ENCODE measurements at regions not wholly inside any gene's neighbourhood (a gene's known extent, or its start where the extent isn't known, plus 50 kb on each side); places are given as distances from the start of the nearest gene placed in this dataset.

DNA sequence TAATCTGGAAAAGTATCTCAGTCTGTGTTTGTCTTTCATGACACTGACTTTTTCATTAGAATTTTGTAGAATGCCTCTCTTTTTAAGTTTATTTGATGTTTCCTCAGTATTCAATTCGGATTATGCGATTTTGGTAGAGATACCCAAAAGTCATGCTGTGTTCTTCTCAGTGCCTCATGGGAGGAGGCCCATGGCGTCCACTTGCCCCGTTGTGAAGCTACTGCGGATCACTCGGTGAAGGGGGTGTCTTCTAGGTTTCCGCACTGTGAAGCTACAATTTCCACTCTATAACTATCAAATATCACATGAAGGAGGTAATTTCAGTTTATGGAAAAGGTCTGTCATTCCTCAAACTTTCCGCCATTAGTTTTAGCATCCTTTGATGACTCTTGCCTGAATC is 794.0 kb downstream of the TBC1D22A start:
- DNase-seq, result no peak

DNA sequence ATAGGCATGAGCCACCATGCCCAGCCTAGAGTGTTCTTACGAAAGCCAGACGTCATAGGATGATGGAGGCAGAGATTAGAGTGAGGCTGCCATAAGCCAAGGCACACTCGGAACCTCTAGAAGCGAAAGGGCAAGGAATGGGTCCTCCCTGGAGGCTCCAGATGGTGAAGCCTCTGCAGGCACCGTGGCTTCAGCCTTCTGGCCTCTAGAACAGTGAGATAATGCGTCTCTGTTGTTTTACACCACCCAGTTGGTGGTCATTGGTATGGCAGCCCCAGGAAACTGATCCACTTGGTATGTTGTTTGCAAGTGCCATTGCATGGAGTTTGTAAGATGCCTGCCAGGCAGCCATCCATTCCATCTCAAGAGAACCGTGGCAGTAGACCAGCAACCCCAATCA is 791.0 kb downstream of the TBC1D22A start:
- no peak for DNase-seq

DNA sequence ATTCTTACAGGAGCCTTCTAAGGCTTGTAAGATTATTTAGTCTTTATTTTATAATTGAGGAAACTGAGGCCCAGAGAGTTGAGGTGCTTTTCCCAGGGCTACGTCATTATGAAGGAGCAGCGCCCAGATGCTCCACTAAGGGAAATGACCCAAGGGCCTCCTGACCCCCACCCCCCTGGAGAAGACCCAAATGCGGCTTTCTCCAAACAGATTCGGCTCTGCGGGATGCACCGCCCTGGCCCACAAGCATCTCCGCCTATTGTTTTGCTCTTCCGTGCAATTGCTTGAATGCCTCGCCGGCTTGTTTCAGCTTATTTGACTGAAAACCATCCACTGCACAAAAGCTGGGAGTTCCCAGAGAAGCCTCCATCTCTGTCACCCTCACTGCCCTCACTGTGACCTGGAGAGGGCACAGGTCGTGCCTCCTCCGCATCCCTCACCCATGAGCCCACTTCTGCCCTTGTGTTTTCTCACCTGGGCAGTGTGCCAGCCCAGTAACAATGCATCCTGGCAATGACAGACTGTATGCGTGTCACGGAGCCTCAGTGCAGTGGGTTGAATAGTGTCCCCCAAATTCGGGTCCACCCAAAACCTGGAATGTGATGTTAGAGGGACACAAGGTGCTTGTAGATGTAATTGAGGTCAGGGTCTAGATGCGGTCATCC is 790.2 kb downstream of the TBC1D22A start:
- DNase-seq, result no peak

DNA sequence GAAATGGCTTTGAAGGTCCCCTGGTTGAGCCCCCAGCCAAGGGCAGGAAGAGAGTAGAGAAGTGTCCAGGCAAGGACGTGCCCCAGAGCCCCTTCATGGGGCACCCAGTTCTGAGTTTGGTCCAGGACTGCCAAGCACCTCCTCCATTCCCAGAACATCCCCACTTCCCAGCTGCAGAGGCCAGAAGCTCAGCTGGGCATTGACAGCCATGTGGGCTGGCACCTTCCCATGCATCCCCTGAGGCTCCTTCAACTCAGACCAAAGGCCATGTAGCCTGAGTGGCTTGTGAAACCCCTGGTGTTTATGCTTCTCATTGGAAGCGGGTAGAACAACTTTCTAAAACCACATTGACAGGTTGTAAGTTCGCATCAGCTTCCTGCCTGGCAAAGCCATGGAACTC is 789.6 kb downstream of the TBC1D22A start:
- no peak for DNase-seq

DNA sequence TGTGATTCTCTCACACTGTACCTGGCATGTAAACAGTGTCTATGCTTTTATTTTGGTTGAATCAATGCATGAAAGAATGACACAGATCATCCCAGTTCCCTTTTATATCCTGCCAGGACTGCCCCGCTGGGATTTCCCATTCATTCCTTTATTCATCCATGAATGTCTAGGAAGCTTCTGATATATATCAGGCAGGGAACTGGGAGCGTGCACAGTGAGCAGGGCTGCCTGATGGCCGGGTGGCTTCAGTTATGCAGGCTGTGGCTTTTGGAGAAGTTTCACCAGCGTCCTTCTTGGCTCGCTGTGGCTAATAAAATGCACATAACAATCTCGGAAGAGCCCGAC is 789.0 kb downstream of the TBC1D22A start:
- DNase-seq, result no peak

DNA sequence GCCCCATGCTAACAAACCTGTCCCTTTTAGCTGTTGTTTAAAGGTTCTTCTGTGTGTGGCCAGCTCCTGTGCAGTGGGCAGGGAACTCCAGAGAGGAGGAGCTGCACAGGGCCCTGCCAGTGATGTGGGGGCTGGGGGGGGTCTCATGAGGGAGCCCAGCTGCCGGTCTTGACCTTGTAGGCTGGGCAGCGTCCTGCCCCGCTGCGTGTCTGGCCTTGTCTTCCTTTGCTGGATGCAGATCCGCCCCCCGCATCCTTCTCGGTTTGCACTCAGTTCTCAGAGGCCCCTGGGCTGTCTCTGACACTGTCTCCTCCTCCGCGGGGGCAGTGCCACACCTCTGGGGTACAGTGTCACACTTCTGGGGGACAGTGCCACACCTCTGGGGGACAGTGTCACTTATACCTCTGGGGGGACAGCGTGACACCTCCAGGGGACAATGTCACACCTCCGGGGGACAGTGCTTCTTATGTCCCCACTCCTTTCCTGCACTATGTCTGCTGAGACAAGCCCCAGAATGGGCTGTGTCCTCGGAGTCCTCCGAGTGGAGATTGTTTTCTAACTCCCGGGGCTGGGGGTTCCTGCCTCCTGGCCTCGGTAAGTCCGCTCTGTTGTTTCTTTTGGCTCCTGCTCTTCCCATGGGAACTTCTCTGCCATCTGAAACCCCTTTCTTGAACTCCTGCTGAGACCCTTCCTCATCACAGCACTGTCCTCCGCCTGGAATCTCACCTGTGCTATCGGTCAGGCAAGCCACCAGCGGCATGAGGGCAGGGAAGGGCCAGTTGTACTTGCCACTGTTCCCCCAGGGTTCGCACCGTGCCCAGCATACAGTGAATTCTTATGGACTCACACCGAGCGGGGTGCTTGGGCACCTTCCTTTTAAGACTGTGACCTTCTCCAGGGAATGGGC is 788.3 kb downstream of the TBC1D22A start:
- DNase-seq, result no peak

DNA sequence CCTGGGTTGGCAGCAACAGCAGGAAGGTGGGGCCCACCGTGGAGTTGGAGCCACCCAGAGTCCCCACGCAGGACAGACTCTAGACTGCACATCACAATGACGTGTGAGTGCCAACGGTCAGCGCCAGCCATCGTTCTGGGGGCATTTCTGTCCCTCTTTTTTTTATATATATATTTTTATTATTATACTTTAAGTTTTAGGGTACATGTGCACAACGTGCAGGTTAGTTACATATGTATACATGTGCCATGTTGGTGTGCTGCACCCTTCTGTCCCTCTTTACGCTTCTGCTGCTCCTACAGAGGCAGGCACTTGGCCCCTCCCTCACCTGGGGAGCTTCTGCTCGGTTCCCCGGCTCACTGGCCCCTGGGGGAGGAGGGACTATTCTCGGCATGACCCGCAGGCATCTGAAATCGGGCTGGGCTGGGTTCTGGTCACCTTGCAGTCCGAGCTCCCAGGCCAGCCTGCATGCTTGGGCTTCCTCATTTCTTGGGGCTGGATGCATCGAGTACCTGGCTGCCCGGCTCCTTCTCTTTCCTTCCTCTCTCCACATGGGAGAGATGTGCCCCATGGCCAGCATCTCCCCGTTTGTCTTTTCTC is 787.4 kb downstream of the TBC1D22A start:
- DNase-seq, result no peak

DNA sequence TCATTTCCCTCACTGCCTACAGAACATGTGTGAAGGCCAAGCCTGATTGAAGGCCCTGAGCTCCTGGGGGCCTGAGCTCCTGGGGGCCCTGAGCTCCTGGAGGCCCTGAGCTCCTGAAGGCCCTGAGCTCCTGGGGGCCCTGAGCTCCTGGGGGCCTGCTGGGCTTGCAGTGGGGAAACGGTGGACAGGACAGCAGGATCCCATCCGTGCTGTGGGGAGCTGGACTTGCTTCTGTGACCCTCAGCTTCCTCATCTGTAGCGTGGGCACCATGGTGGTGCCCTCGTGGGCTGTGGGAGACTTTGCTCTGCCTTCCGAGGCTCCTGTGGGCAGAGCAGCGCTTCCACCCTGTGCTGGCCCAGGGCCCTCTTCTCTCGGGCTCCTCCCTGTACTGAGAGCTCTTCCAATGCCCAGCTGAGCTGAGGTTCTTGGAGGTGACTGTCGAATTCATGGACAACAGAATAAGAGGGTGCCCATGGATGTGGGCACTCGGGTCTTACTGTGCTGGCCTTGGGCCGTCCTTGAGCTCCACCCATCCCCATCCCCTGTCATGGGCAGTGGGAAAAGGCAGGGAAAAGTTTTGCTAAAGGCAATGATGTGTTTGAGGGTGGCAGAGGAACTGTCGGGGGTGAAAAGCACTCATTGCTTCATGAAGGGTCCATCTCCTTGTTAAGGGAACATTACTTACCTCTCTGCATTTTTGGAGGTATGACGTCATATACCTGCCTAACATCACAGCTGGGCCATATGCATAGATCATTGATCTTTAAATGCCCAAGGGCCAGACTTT is 786.7 kb downstream of the TBC1D22A start:
- no peak for DNase-seq

DNA sequence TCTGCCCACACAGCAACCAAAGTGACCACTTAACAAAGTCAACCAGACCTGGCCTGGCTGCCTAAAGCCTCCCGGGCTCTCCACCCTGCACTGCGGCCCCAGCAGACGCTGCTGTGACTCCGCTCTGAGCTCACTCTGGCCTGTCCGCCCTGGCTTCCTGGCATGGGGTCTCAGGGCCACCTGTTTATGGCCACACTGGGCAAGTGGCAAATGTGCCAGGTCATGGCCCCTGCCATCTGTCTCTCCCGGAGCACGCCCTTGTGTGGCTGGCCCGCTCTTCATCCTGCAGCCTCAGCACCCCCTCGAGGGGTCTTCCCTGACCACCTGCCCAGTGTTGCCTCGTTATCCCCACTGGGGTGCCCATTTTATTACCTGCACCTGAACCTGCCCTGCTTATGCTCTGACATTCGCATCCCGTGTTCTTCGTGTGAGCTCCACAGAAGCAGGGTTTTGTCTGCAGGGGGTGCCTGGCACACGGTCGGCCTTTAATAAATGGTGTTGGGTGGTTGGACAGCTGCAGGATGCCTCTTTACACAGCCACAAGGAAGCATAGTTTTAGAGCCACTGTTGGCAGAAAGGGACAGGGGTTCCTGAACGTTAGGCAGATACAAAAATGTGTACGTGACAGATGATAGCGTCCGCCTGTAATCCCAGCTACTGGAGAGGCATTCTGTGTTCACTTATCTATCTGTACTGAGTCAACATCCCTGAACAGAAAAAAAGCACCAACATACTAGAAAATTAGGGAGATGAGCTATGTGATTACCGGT is 785.6 kb downstream of the TBC1D22A start:
- DNase-seq, result no peak

DNA sequence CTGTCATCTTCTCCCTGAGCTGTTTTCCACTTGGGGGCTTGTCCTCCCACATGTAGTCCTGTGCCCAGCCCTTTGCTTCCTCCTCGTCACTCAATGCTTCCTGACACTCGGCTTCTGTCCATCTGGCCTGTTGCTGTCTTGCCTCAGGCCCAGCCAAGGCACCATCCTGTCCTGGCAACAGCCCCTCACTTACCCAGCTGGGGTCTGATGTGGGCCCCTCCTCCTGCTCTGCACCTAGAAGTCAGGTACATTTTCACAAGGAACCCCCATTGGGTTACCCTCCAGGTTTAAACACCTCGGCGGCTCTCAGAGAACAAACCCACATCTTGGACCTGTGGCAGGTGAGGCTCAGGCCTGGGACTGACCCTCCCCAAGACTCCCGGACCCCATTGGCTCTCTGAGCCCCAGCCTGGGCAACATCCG is 784.8 kb downstream of the TBC1D22A start:
- DNase-seq, result no peak

DNA sequence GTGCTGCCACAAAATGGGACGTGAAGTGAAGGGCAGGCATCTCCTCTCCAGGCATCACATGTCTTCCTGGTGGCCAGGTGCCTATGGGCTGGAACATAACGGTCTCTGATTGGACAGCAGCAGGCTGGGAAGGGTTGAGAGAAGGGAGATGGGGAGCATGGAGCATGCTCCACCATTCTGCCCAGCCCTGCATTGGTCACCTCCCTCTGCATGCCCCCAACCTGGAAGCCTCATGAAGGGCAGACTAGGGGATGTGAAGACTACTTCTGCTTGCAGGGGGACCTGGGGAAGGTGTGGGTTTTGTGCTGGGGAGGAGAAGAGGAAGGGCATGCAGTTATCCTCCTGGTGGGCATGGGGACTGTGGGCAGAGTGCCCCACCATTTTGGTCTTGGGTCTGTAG is 782.2 kb downstream of the TBC1D22A start:
- DNase-seq, result no peak

DNA sequence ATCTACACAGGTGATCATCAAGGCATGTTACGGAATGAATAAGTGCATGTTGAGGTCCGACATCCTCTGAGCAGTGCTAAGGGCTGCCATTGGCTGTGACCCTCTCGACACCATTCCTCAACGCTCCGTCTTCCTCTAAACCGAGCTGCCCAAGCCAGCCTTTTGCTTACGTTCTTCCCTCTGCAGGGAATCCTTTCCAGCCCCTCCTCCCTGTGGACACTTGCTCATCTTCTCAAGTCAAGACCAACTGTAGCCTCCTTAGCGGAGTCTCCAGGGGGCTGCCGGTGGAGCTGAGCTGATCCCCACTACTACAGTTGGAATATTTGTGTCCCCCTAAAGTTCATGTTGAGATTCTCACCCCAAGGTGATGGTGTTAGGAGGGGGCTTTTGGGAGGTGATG is 781.0 kb downstream of the TBC1D22A start:
- DNase-seq, result no peak

DNA sequence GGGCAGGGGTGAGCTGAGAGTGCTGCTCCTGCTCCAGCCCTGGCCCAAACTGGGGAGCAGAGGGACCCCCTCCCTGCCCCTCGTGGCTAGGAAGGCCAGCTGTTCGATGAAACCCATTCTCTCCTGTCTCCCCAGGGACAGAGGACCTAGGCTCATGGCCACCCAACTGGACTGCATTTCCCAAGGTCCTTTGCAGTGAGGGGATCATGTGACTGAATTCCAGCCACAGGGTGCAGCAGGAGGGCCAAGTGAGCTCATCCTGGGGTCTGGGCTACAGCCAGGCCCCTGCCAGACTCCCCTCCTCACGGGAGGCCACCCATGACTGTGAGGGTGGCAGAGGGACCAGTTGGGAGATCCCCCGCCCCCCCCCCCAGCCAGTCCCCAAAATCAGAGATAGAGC is 777.6 kb downstream of the TBC1D22A start:
- DNase-seq, result no peak

DNA sequence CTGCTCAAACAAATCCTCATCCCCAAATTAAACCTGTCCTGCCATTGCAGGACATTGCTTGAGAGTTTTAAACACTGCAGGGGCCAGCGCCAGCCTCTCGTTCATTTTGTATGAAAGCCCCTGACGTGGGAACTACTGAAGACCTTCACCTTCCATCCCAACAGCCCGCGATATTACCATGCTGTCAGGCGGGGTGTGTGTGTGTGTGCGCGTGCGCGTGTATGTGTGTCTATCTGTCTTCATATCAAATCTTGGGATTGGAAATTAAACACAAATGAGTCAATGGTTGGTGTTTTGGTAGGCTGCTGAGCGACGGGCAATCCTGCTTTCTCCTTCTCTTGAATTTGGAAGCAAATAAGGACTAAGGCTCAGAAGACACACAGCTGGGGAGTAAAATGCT is 776.9 kb downstream of the TBC1D22A start:
- no peak for DNase-seq

DNA sequence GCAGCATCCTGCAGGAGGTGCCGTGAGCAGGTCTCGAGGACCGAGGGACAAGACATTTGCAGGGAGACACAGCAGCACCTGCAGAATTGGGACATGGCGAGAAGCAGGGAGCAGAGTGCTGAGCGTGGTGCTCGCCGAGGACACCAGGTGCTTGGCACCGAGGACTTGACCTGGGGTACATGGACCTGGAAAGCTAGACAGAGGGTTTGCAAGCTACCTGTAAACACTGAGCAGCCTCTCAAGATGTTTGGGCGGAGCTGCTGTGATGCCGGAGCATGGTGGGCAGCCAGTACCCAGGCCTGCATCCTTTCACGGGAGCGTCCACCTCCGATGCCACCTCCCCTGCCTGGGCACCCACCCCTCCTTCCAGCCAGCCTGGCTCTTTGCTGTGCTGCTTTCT is 773.2 kb downstream of the TBC1D22A start:
- no peak for DNase-seq

DNA sequence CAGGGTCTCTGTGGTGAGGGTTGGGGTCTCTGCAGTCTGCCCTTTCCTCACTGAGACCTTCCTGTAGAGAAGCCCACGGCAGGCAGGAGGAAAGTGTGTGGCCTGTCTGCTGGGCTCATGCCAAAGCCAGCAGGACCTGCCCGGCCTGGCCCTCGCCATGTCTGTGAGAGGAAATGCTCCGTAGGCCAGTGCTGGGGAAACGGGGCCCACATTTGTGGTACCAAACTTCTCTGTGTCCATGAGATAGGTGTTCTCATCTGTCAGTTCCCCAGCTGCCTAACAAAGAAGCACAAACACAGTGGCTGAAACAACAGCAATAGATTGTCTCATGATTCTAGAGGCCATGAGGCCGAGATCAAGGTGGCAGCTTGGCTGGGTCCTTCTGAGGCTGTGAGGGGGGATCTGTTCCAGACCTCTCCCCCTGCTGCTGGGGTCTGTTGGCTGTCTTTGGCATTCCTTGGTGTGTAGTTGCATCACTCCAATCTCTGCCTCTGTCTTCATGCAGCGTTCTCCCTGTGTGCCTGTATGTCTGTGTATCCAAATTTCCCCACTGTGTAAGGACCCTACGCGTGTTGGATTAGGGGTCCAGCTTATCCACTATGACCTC is 772.5 kb downstream of the TBC1D22A start:
- DNase-seq, result no peak

DNA sequence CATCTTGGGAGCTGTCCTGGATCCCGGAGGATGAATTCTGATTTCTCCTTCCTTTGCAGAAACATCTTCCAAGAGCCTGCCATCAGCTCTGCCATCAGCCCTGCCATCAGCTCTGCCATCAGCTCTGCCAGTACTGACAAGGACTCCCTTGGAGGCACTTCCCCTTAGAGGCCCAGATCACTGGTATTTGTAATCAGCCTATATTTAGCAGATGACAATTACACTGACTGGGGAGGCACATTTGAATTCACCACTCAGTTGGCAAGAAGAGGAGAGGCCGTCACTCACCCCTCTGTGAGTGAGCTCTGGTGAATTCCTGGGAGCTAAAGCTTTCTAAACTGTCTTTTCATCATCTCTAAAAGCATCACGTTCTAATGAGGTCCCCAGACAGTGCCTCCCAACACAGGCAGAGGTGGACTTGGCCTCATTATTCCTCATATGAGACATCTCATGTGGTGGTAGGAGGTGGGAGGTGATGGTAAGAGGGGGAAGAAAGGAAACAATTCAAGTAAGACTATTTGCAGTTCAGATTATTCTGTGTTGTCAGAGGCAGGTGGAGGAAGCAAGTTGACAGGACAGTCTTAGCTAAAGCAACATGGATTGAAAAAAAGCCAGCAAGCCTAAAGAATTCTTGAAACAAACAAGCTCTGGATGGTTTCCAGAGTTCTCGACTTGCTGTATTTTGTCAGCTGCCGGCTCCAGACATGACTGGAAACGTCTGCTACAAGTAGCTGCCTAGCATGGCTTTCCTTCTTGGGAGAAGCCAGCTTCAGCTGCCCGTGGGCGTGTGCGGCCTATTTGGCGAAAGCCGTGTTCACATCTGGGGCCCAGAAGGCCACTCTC is 771.7 kb downstream of the TBC1D22A start:
- DNase-seq, result no peak

DNA sequence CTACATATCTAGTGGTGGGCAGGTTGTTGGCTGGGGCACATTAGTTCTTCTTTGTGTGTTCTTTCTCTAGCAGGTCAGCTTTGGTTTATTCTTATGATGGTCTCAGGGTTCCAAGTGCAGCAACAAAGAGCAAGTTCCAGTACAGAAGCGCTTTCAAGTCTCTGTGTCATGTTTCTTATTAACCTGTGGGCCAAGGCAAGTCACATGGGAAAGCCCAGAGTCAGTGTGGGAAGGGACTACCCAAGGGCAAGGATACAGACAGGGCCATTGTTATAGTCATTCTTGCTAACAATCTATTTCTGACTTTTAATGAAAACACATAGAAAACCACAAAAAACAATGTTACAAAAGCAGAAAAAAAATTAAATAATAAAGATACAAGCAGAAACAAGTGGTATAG is 754.6 kb downstream of the TBC1D22A start:
- DNase-seq, result no peak

DNA sequence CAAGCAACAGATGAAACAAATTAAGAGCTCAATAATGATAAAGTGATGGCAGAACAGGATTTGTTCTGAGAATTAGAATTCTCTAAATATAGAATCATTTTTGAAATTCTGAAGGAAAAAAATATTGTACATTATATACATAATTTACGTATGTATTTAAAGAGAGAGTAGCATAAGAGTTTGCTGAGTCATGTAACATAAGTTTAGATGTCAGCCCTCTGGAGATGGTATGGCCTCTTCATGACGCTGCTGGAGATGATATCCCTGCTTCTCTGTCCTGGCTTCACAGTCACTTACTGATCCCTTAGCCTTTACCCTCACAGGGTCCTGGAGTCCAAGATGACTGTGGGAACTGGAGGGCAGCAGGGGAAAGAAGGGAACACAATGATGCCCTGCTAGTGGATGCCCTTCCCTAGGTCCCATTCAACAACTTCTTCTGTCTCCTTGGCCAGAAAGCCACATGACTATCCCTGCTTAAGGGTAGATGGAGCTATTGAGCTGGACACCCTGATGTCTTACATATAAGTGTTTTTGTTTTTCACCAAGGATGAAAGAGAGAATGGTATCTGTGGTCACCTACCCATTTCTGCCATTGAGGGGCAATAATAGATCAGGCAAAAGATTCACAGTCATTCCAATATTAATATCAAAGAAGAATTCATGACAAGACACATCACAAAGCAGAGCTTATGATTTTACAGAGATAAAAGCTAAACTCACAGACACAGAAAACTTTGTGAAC is 753.1 kb downstream of the TBC1D22A start:
- no peak for DNase-seq

DNA sequence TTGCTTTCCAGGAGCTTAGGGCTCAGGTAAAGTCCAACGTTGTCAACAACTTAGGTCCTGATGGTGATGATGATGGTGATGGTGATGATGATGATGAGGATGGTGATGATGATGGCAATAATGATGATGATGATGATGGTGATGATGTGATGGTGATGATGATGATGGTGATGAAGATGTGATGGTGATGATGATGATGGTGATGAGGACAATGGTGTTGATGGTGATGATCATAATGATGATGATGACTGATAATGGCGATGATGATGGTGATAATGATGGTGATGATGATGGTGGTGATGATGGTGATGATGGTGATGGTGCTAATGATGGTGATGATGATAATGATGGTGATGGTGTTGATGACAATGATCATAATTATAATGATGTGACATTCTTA is 750.2 kb downstream of the TBC1D22A start:
- DNase-seq, result no peak

Measured in CD4-positive, alpha-beta T cell treated with Interleukin-1 beta for 1 hour (primary cell).